MM.1S (cell line): ENCODE measurements at regions not wholly inside any gene's neighbourhood (a gene's known extent, or its start where the extent isn't known, plus 50 kb on each side); places are given as distances from the start of the nearest gene placed in this dataset.
A peak's percentile ranks its signal among the peaks of the same experiment; 100 is the strongest.

Experiments used
- DNase-seq: peaks from one replicate; pipeline ENCODE4 v3.0.0-alpha.2; 2015
- H2AFZ ChIP-seq: fragments of 300-600 bp; sonication (generic); 2 replicates; pipeline ENCODE4 v1.6.0; 2016; ENCODE audit warnings: antibody characterized with exemption, low read length
- H3F3A ChIP-seq: fragments of 300-600 bp; sonication (generic); 2 replicates; pipeline ENCODE4 v1.6.1; 2016; ENCODE audit warnings: mild to moderate bottlenecking, antibody characterized with exemption, low read length, moderate library complexity, mixed read lengths; ENCODE audit not compliant: insufficient read depth
- H3K27ac ChIP-seq: fragments of 300-600 bp; sonication (generic); 2 replicates; pipeline ENCODE4 v1.5.1; 2016; ENCODE audit warnings: mild to moderate bottlenecking, low read length
- H3K27me3 ChIP-seq: fragments of 300-600 bp; sonication (generic); replicated peaks from 2 replicates; pipeline ENCODE4 v1.6.0; 2016; ENCODE audit warnings: low read length; ENCODE audit not compliant: insufficient read depth
- H3K36me3 ChIP-seq: fragments of 300-600 bp; sonication (generic); replicated peaks from 2 replicates; pipeline ENCODE4 v1.6.1; 2016; ENCODE audit warnings: mild to moderate bottlenecking, low read length, mixed read lengths; ENCODE audit not compliant: insufficient read depth
- H3K4me1 ChIP-seq: fragments of 300-600 bp; sonication (generic); 2 replicates; pipeline ENCODE4 v1.6.1; 2016; ENCODE audit warnings: low read length, mixed read lengths
- H3K4me2 ChIP-seq: fragments of 300-600 bp; sonication (generic); 2 replicates; pipeline ENCODE4 v1.6.0; 2016; ENCODE audit warnings: low read depth, low read length
- H3K4me3 ChIP-seq: fragments of 300-600 bp; sonication (generic); 2 replicates; pipeline ENCODE4 v1.5.1; 2016; ENCODE audit warnings: low read length, mixed read lengths
- H3K79me2 ChIP-seq: fragments of 300-600 bp; sonication (generic); 2 replicates; pipeline ENCODE4 v1.6.1; 2016; ENCODE audit warnings: mixed run types, low read length, mixed read lengths
- H3K9ac ChIP-seq: fragments of 300-600 bp; sonication (generic); 2 replicates; pipeline ENCODE4 v1.6.1; 2016; ENCODE audit warnings: low read length, mixed read lengths
- H3K9me2 ChIP-seq: fragments of 300-600 bp; sonication (generic); replicated peaks from 2 replicates; pipeline ENCODE4 v1.6.1; 2016; ENCODE audit warnings: mild to moderate bottlenecking, low read length, mixed read lengths; ENCODE audit not compliant: insufficient read depth
- H3K9me3 ChIP-seq: fragments of 300-600 bp; sonication (generic); replicated peaks from 2 replicates; pipeline ENCODE4 v1.6.1; 2016; ENCODE audit warnings: mild to moderate bottlenecking, low read length, mixed read lengths; ENCODE audit not compliant: insufficient read depth
- H4K20me1 ChIP-seq: fragments of 300-600 bp; sonication (generic); 2 replicates; pipeline ENCODE4 v1.6.1; 2016; ENCODE audit warnings: mild to moderate bottlenecking, low read length, moderate library complexity, mixed read lengths; ENCODE audit not compliant: insufficient read depth
- CTCF ChIP-seq: fragments of 300-600 bp; sonication (generic); IDR thresholded peaks from 2 replicates; pipeline ENCODE4 v1.5.1; 2016; ENCODE audit warnings: antibody characterized with exemption, low read length, mixed read lengths
- EZH2 ChIP-seq: fragments of 300-600 bp; sonication (generic); optimal IDR thresholded peaks from 2 replicates; pipeline ENCODE3; 2017; ENCODE audit warnings: low read depth, mild to moderate bottlenecking, antibody characterized with exemption, low read length, mixed read lengths
- EZH2phosphoT487 ChIP-seq: fragments of 300-600 bp; sonication (generic); IDR thresholded peaks from 2 replicates; pipeline ENCODE4 v1.6.1; 2018; ENCODE audit warnings: antibody characterized with exemption, low read length

DNA sequence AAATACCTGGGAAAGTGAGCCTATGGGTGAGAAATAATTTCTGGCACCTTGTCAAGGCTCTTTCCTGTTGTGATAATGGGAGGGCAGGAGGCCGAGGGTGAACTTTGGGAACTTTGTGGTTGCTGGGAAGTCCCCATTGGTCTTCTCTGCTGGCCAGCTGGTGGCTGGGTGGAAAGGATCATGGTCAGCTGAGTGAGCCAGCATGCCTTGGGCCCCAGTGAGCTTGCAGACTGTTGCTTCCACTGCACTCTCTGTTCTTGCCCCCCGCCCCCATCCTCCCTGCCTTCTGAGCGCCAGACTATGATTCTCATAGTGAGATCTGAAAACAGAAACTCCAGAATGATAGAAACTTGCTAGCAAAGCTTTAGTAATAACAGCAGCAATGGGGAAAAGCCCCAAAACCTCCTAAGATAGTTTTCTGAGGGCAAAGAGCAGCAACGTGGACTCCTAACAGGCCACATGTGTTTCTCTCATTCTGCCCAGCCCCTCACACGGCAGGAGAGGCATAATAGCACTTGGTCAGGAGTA lies 139.2 kb upstream of the SMARCA2 start:
- Histone ChIP-seq H2AFZ (peak overlapping the region; percentile 54), H3K27ac (peak overlapping the region; percentile 95), H3F3A (peaks cover 32% of the 10 kb centered on the region), H3K36me3 (no peaks in the 10 kb centered on the region), H3K9me3 (no peaks in the 10 kb centered on the region), H3K79me2 (no peaks in the 10 kb centered on the region), H3K9ac (peak overlapping the region; percentile 60), H3K9me2 (no peaks in the 10 kb centered on the region), H3K4me1 (peaks cover 49% of the 10 kb centered on the region), H3K27me3 (no peaks in the 10 kb centered on the region), H3K4me3 (peak overlapping the region; percentile 53), H4K20me1 (no peaks in the 10 kb centered on the region), H3K4me2 (peak overlapping the region; percentile 87)
- TF ChIP-seq EZH2phosphoT487 (no peak), EZH2 (no peak), CTCF (no peak)
- DNase-seq: peak; percentile 93

DNA sequence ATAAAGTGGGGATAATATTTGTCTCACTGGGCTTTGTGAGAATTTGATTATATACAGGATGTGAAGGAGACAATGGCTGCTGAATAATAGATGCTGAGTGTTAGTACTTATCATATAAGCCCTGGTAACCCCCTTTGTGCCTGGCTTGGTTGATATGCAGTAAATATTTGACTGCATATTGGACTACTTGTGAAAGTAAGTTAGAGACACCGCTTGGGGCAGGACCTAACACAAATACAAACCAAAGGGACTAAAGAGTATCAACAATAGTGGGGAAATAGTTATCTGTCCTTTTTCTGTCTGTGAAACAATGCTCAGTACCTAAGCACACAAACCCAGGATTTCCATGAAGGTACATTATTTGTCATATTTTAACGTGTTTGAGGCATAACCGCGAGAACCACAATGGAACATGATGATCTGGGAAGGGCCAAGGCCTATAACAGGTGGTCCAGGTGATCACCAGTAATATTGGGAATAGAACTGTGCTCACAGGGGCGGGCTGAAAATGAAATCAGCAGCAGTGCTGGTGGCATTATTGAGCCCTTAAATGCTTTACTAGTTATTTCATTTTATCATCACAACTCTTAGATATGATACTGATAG lies 138.2 kb upstream of the SMARCA2 start:
- peak overlapping the region; percentile 54 for H2AFZ ChIP-seq
- TF ChIP-seq CTCF (no peak), EZH2 (no peak), EZH2phosphoT487 (no peak)
- peak overlapping the region; percentile 57 for H3K9ac ChIP-seq
- peak overlapping the region; percentile 87 for H3K4me2 ChIP-seq
- peaks cover 32% of the 10 kb centered on the region for H3F3A ChIP-seq
- H3K9me2 ChIP-seq: no peaks in the 10 kb centered on the region
- no peaks in the 10 kb centered on the region for H4K20me1 ChIP-seq
- peak overlapping the region; percentile 95 for H3K27ac ChIP-seq
- peak; percentile 43 for DNase-seq
- peak overlapping the region; percentile 53; the same call in 1 of the 2 replicates for H3K4me3 ChIP-seq
- H3K9me3 ChIP-seq: no peaks in the 10 kb centered on the region
- peaks cover 41% of the 10 kb centered on the region for H3K4me1 ChIP-seq
- H3K27me3 ChIP-seq: no peaks in the 10 kb centered on the region
- H3K79me2 ChIP-seq: no peaks in the 10 kb centered on the region
- H3K36me3 ChIP-seq: no peaks in the 10 kb centered on the region

GRCh38 chr9:1877951-1878350 lies 137.2 kb upstream of the SMARCA2 start:
- no peak for DNase-seq
- no peaks in the 10 kb centered on the region for H3K9me2 ChIP-seq
- H3K27ac ChIP-seq: peak overlapping the region; percentile 95; the same call in 1 of the 2 replicates
- no peaks in the 10 kb centered on the region for H3K36me3 ChIP-seq
- no peaks in the 10 kb centered on the region for H3K79me2 ChIP-seq
- no peak overlapping the region for H3K9ac ChIP-seq
- no peaks in the 10 kb centered on the region for H4K20me1 ChIP-seq
- peak overlapping the region; percentile 87; the same call in 1 of the 2 replicates for H3K4me2 ChIP-seq
- no peaks in the 10 kb centered on the region for H3K27me3 ChIP-seq
- no peak overlapping the region for H3K4me3 ChIP-seq
- H3K4me1 ChIP-seq: peaks cover 40% of the 10 kb centered on the region
- TF ChIP-seq EZH2phosphoT487: no peak
- TF ChIP-seq EZH2: no peak
- no peak for TF ChIP-seq CTCF
- H3F3A ChIP-seq: peaks cover 32% of the 10 kb centered on the region
- H2AFZ ChIP-seq: peak overlapping the region; percentile 54; the same call in 1 of the 2 replicates
- H3K9me3 ChIP-seq: no peaks in the 10 kb centered on the region
